ENCODE measurements at regions not wholly inside any gene's neighbourhood (a gene's known extent, or its start where the extent isn't known, plus 50 kb on each side); places are given as distances from the start of the nearest gene placed in this dataset.
"Not testable (repeated sequence)": the region's sequence is repeated elsewhere in the genome, so short reads cannot be mapped to it uniquely, and the experiment has no call there.

GRCh38 chr15:20305015-20305465 lies 236.6 kb downstream of the GOLGA6L6 start:
- H3K27me3 Mint-ChIP-seq; H3K9ac ChIP-seq (ENCODE audit: low read length); H3K27ac Mint-ChIP-seq; H3K4me2 ChIP-seq (replicated peaks; ENCODE audit: low read depth, low read length, poor library complexity, severe bottlenecking); H2AFZ ChIP-seq (ENCODE audit: insufficient read depth, low read depth, low read length, poor library complexity, severe bottlenecking); H3K4me3 ChIP-seq (ENCODE audit: control extremely low read depth in 1 of 5, extremely low read depth in 1 of 5, insufficient read depth in 1 of 5, low read depth in 2 of 5, low read length in 4 of 5); H3K27ac ChIP-seq (ENCODE audit: low read length in 2 of 2); CTCF ChIA-PET; H3K9me3 Mint-ChIP-seq (ENCODE audit: insufficient read depth); H3K4me1 Mint-ChIP-seq; ATAC-seq (ENCODE audit: low read depth); H3K36me3 ChIP-seq (replicated peaks in 1 of 2; ENCODE audit: control extremely low read depth in 1 of 2, control insufficient read depth in 1 of 2, extremely low read depth in 1 of 2, insufficient read depth in 2 of 2, low read length in 1 of 2); H3K4me3 Mint-ChIP-seq; DNase-seq; H4K20me1 ChIP-seq (ENCODE audit: control insufficient read depth, insufficient read depth, low read length, poor library complexity, severe bottlenecking); intact Hi-C loops (cut with micrococcal nuclease); H3K27me3 ChIP-seq (replicated peaks in 1 of 4; ENCODE audit: control extremely low read depth in 1 of 4, control insufficient read depth in 3 of 4, insufficient read depth in 4 of 4, low read length in 3 of 4); POLR2A ChIA-PET; H3K79me2 ChIP-seq (ENCODE audit: control insufficient read depth, insufficient read depth, low read length); H3K4me1 ChIP-seq (ENCODE audit: control insufficient read depth in 2 of 2, insufficient read depth in 2 of 2, low read length in 2 of 2): not testable (repeated sequence)
- H3K9me3 ChIP-seq (ENCODE audit: control extremely low read depth in 1 of 3, control insufficient read depth in 2 of 3, insufficient read depth in 1 of 3, low read length in 2 of 3): peaks cover 0 to 55% (median 0%) of the 10 kb centered on the region in 3 donors
- WGBS (ENCODE audit: insufficient coverage): 91% methylated on average over 5 of the region's 6 CpGs

GRCh38 chr15:20304282-20305014 lies 237.2 kb downstream of the GOLGA6L6 start:
- DNase-seq; H3K4me3 Mint-ChIP-seq; H3K9me3 Mint-ChIP-seq (ENCODE audit: insufficient read depth); H3K27me3 Mint-ChIP-seq; H3K27me3 ChIP-seq (replicated peaks in 1 of 4; ENCODE audit: control extremely low read depth in 1 of 4, control insufficient read depth in 3 of 4, insufficient read depth in 4 of 4, low read length in 3 of 4); H3K36me3 ChIP-seq (replicated peaks in 1 of 2; ENCODE audit: control extremely low read depth in 1 of 2, control insufficient read depth in 1 of 2, extremely low read depth in 1 of 2, insufficient read depth in 2 of 2, low read length in 1 of 2); POLR2A ChIA-PET; CTCF ChIA-PET; H2AFZ ChIP-seq (ENCODE audit: insufficient read depth, low read depth, low read length, poor library complexity, severe bottlenecking); H3K4me2 ChIP-seq (replicated peaks; ENCODE audit: low read depth, low read length, poor library complexity, severe bottlenecking); H3K9ac ChIP-seq (ENCODE audit: low read length); H4K20me1 ChIP-seq (ENCODE audit: control insufficient read depth, insufficient read depth, low read length, poor library complexity, severe bottlenecking); H3K4me3 ChIP-seq (ENCODE audit: control extremely low read depth in 1 of 5, extremely low read depth in 1 of 5, insufficient read depth in 1 of 5, low read depth in 2 of 5, low read length in 4 of 5); H3K79me2 ChIP-seq (ENCODE audit: control insufficient read depth, insufficient read depth, low read length); H3K27ac ChIP-seq (ENCODE audit: low read length in 2 of 2); H3K4me1 ChIP-seq (ENCODE audit: control insufficient read depth in 2 of 2, insufficient read depth in 2 of 2, low read length in 2 of 2); H3K4me1 Mint-ChIP-seq; ATAC-seq (ENCODE audit: low read depth); H3K27ac Mint-ChIP-seq; intact Hi-C loops (cut with micrococcal nuclease): not testable (repeated sequence)
- 73% methylated on average over 10 of the region's 10 CpGs for WGBS (ENCODE audit: insufficient coverage)
- H3K9me3 ChIP-seq (ENCODE audit: control extremely low read depth in 1 of 3, control insufficient read depth in 2 of 3, insufficient read depth in 1 of 3, low read length in 2 of 3): peaks cover 0 to 55% (median 0%) of the 10 kb centered on the region in 3 donors

- 84% methylated on average over 4 of the region's 4 CpGs for WGBS (ENCODE audit: insufficient coverage)
- H3K4me3 ChIP-seq (ENCODE audit: control extremely low read depth in 1 of 5, extremely low read depth in 1 of 5, insufficient read depth in 1 of 5, low read depth in 2 of 5, low read length in 4 of 5); H2AFZ ChIP-seq (ENCODE audit: insufficient read depth, low read depth, low read length, poor library complexity, severe bottlenecking); intact Hi-C loops (cut with micrococcal nuclease); H3K9ac ChIP-seq (ENCODE audit: low read length); H3K27me3 ChIP-seq (replicated peaks in 1 of 4; ENCODE audit: control extremely low read depth in 1 of 4, control insufficient read depth in 3 of 4, insufficient read depth in 4 of 4, low read length in 3 of 4); H3K4me2 ChIP-seq (replicated peaks; ENCODE audit: low read depth, low read length, poor library complexity, severe bottlenecking); ATAC-seq (ENCODE audit: low read depth); H3K9me3 Mint-ChIP-seq (ENCODE audit: insufficient read depth); H3K4me1 Mint-ChIP-seq; H3K79me2 ChIP-seq (ENCODE audit: control insufficient read depth, insufficient read depth, low read length); CTCF ChIA-PET; H3K4me1 ChIP-seq (ENCODE audit: control insufficient read depth in 2 of 2, insufficient read depth in 2 of 2, low read length in 2 of 2); H3K27me3 Mint-ChIP-seq; H3K36me3 ChIP-seq (replicated peaks in 1 of 2; ENCODE audit: control extremely low read depth in 1 of 2, control insufficient read depth in 1 of 2, extremely low read depth in 1 of 2, insufficient read depth in 2 of 2, low read length in 1 of 2); H3K27ac Mint-ChIP-seq; DNase-seq; H4K20me1 ChIP-seq (ENCODE audit: control insufficient read depth, insufficient read depth, low read length, poor library complexity, severe bottlenecking); H3K4me3 Mint-ChIP-seq; H3K27ac ChIP-seq (ENCODE audit: low read length in 2 of 2); POLR2A ChIA-PET: not testable (repeated sequence)
- H3K9me3 ChIP-seq (ENCODE audit: control extremely low read depth in 1 of 3, control insufficient read depth in 2 of 3, insufficient read depth in 1 of 3, low read length in 2 of 3): peaks cover 0 to 55% (median 0%) of the 10 kb centered on the region in 3 donors
These were observed 238.1 kb downstream of the GOLGA6L6 start for GRCh38 chr15:20303248-20304171.
